GM12891 (cell line): ENCODE measurements at regions not wholly inside any gene's neighbourhood (a gene's known extent, or its start where the extent isn't known, plus 50 kb on each side); places are given as distances from the start of the nearest gene placed in this dataset.

Experiments
- POLR2A ChIP-seq: IDR thresholded peaks from 2 replicates; pipeline ENCODE4 v1.6.1; 2011; ENCODE audit warnings: low read depth, low read length, control low read depth
- TAF1 ChIP-seq: IDR thresholded peaks from 2 replicates; pipeline ENCODE4 v1.6.1; 2011; ENCODE audit warnings: low read depth, low read length, control low read depth

DNA sequence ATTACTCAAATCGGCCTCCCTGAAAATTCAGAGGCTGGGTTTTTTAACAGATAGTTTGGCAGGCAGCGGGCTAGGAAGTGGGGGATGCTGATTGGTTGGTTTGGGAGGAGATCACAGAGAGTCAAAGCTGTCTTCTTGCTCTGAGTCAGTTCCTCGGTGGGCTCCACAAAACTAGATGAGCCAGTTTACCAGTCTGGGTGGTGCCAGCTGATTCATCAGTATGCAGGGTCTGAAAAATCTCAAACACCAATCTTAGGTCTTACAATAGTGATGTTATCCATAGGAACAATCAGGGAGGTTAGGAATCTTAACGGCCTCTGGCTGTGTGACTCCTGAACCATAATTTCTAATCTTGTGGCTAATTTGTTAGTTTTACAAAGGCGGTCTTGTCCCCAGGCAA is 190.7 kb downstream of the C6orf118 start:
- TF ChIP-seq POLR2A, result no peak
- TF ChIP-seq TAF1, result no peak
